ENCODE measurements at regions not wholly inside any gene's neighbourhood (a gene's known extent, or its start where the extent isn't known, plus 50 kb on each side); places are given as distances from the start of the nearest gene placed in this dataset.
"Not testable (repeated sequence)": the region's sequence is repeated elsewhere in the genome, so short reads cannot be mapped to it uniquely, and the experiment has no call there.

GRCh38 chr15:95021816-95022215, 790.5 kb downstream of the MCTP2 start:
- no peak for DNase-seq

- DNase-seq = no peak
Observed at GRCh38 chr15:95024351-95024750, 793.0 kb downstream of the MCTP2 start.

- DNase-seq = no peak
Observed at GRCh38 chr15:95025924-95026728, 794.8 kb downstream of the MCTP2 start.

- DNase-seq = no peak
Observed at GRCh38 chr15:95027981-95028380, 796.6 kb downstream of the MCTP2 start.

GRCh38 chr15:95032156-95032555, 800.8 kb downstream of the MCTP2 start:
- DNase-seq = no peak

GRCh38 chr15:95035106-95035505, 803.7 kb downstream of the MCTP2 start:
- DNase-seq = no peak

- no peak for DNase-seq
Observed at GRCh38 chr15:95041297-95041696, 809.9 kb downstream of the MCTP2 start.

GRCh38 chr15:95043236-95043932, 812.0 kb downstream of the MCTP2 start:
- not testable (repeated sequence) for DNase-seq

- DNase-seq = no peak
Observed at GRCh38 chr15:95043933-95044313, 812.6 kb downstream of the MCTP2 start.

GRCh38 chr15:95044745-95045417, 813.5 kb downstream of the MCTP2 start:
- no peak for DNase-seq

- no peak for DNase-seq
Observed at GRCh38 chr15:95051861-95052260, 820.5 kb downstream of the MCTP2 start.

GRCh38 chr15:95059346-95059905, 828.1 kb downstream of the MCTP2 start:
- DNase-seq = no peak

- DNase-seq = no peak
Observed at GRCh38 chr15:95068701-95069521, 837.5 kb downstream of the MCTP2 start.

GRCh38 chr15:95075792-95076677, 844.7 kb downstream of the MCTP2 start:
- DNase-seq = no peak

- no peak for DNase-seq
Observed at GRCh38 chr15:95076678-95076990, 845.3 kb downstream of the MCTP2 start.

GRCh38 chr15:95078003-95078402, 846.6 kb downstream of the MCTP2 start:
- no peak for DNase-seq

GRCh38 chr15:95080228-95080627, 848.9 kb downstream of the MCTP2 start:
- DNase-seq = not testable (repeated sequence)

GRCh38 chr15:95085056-95085455, 853.7 kb downstream of the MCTP2 start:
- no peak for DNase-seq

- no peak for DNase-seq
Observed at GRCh38 chr15:95086531-95087252, 855.3 kb downstream of the MCTP2 start.

GRCh38 chr15:95087253-95087609, 855.9 kb downstream of the MCTP2 start:
- no peak for DNase-seq

GRCh38 chr15:95091444-95091843, 860.1 kb downstream of the MCTP2 start:
- no peak for DNase-seq
